Right forelimb (tissue), 1 donor: ENCODE measurements at regions not wholly inside any gene's neighbourhood (a gene's known extent, or its start where the extent isn't known, plus 50 kb on each side); places are given as distances from the start of the nearest gene placed in this dataset.
"Not testable (repeated sequence)": the region's sequence is repeated elsewhere in the genome, so short reads cannot be mapped to it uniquely, and the experiment has no call there.

Source experiments
- DNase-seq: peaks from one replicate; pipeline ENCODE4 v3.0.0-alpha.2; 2018

- no peak for DNase-seq
These were observed 153.2 kb upstream of the THBS2 start for GRCh38 chr6:169406804-169407203.

- no peak for DNase-seq
These were observed 152.4 kb upstream of the THBS2 start for GRCh38 chr6:169406034-169406433.

GRCh38 chr6:169404828-169405227, 151.2 kb upstream of the THBS2 start:
- no peak for DNase-seq

GRCh38 chr6:169398342-169399105, 144.9 kb upstream of the THBS2 start:
- DNase-seq, result no peak

- no peak for DNase-seq
These were observed 144.0 kb upstream of the THBS2 start for GRCh38 chr6:169397684-169398083.

- no peak for DNase-seq
These were observed 143.0 kb upstream of the THBS2 start for GRCh38 chr6:169396554-169397163.

- DNase-seq, result not testable (repeated sequence)
These were observed 142.4 kb upstream of the THBS2 start for GRCh38 chr6:169396009-169396539.

GRCh38 chr6:169395080-169395805, 141.6 kb upstream of the THBS2 start:
- DNase-seq, result no peak

- DNase-seq, result no peak
These were observed 140.1 kb upstream of the THBS2 start for GRCh38 chr6:169393753-169394152.

- DNase-seq, result no peak
These were observed 137.9 kb upstream of the THBS2 start for GRCh38 chr6:169391473-169392071.

GRCh38 chr6:169388395-169389166, 134.9 kb upstream of the THBS2 start:
- no peak for DNase-seq

GRCh38 chr6:169387809-169388383, 134.2 kb upstream of the THBS2 start:
- DNase-seq, result no peak

GRCh38 chr6:169386411-169387057, 132.9 kb upstream of the THBS2 start:
- no peak for DNase-seq

- no peak for DNase-seq
These were observed 131.7 kb upstream of the THBS2 start for GRCh38 chr6:169385237-169385880.

GRCh38 chr6:169384291-169384690, 130.6 kb upstream of the THBS2 start:
- no peak for DNase-seq

GRCh38 chr6:169383265-169383664, 129.6 kb upstream of the THBS2 start:
- DNase-seq, result no peak

- DNase-seq, result no peak
These were observed 129.1 kb upstream of the THBS2 start for GRCh38 chr6:169382735-169383134.

- DNase-seq, result no peak
These were observed 128.3 kb upstream of the THBS2 start for GRCh38 chr6:169381988-169382387.

- no peak for DNase-seq
These were observed 126.8 kb upstream of the THBS2 start for GRCh38 chr6:169380493-169380892.

GRCh38 chr6:169379495-169380070, 125.9 kb upstream of the THBS2 start:
- DNase-seq, result no peak
